ENCODE measurements at regions not wholly inside any gene's neighbourhood (a gene's known extent, or its start where the extent isn't known, plus 50 kb on each side); places are given as distances from the start of the nearest gene placed in this dataset.

DNA sequence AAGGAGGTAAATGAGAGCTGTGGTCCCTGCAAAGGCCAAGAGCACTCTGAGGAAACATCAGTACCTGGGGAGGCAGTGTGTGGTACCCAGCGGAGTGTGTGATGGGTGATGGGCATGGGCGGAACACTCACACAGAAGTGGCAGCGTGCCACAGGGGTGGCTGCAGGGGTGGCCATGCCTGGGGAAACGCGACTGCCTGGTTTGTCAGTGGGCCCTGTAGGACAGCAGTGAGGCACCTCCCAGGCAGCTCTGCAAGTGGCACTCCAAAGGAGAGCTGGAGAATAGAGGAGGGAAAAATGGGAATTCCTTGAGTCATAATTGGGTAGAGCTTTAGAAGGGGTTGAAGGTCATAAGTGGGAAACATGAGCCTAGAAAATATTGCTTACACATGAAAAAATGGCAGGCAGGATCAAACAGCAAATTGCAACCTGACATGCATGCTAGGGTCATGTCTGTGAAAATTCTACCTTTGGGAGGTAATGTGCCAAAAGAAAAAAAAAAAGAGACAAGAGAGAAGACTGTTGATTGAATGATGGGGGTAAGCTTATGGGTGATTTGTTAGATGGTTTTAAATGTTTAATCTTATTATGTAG lies 138.4 kb downstream of the RPLP1 start:
- TF ChIP-seq RAD21 (IDR thresholded peaks at IDR 0.05; ENCODE audit: low read depth) (no peak), FOXM1 (IDR thresholded peaks at IDR 0.05; ENCODE audit: borderline replicate concordance, low read depth) (no peak), EP300 (IDR thresholded peaks at IDR 0.05; ENCODE audit: borderline replicate concordance) (no peak), EGR1 (IDR thresholded peaks at IDR 0.05) (no peak), YY1 (IDR thresholded peaks at IDR 0.05; ENCODE audit: low read depth) (no peak), TEAD4 (IDR thresholded peaks at IDR 0.05) (no peak)
- TF ChIP-seq, protein P1, sequence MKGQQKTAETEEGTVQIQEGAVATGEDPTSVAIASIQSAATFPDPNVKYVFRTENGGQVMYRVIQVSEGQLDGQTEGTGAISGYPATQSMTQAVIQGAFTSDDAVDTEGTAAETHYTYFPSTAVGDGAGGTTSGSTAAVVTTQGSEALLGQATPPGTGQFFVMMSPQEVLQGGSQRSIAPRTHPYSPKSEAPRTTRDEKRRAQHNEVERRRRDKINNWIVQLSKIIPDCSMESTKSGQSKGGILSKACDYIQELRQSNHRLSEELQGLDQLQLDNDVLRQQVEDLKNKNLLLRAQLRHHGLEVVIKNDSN (IDR thresholded peaks at IDR 0.05) = no peak
- TF ChIP-seq, protein P2, sequence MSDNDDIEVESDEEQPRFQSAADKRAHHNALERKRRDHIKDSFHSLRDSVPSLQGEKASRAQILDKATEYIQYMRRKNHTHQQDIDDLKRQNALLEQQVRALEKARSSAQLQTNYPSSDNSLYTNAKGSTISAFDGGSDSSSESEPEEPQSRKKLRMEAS (IDR thresholded peaks at IDR 0.05) = no peak
- TF ChIP-seq, protein P3, sequence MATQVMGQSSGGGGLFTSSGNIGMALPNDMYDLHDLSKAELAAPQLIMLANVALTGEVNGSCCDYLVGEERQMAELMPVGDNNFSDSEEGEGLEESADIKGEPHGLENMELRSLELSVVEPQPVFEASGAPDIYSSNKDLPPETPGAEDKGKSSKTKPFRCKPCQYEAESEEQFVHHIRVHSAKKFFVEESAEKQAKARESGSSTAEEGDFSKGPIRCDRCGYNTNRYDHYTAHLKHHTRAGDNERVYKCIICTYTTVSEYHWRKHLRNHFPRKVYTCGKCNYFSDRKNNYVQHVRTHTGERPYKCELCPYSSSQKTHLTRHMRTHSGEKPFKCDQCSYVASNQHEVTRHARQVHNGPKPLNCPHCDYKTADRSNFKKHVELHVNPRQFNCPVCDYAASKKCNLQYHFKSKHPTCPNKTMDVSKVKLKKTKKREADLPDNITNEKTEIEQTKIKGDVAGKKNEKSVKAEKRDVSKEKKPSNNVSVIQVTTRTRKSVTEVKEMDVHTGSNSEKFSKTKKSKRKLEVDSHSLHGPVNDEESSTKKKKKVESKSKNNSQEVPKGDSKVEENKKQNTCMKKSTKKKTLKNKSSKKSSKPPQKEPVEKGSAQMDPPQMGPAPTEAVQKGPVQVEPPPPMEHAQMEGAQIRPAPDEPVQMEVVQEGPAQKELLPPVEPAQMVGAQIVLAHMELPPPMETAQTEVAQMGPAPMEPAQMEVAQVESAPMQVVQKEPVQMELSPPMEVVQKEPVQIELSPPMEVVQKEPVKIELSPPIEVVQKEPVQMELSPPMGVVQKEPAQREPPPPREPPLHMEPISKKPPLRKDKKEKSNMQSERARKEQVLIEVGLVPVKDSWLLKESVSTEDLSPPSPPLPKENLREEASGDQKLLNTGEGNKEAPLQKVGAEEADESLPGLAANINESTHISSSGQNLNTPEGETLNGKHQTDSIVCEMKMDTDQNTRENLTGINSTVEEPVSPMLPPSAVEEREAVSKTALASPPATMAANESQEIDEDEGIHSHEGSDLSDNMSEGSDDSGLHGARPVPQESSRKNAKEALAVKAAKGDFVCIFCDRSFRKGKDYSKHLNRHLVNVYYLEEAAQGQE (IDR thresholded peaks at IDR 0.05; ENCODE audit: low read depth) = no peak

All from Ishikawa (cell line).